Stimulated activated CD4-positive, alpha-beta T cell treated with anti-CD3 and anti-CD28 coated beads, Interleukin-4, amount 100 ng/mL, for 4 hours (primary cell): ENCODE measurements at regions not wholly inside any gene's neighbourhood (a gene's known extent, or its start where the extent isn't known, plus 50 kb on each side); places are given as distances from the start of the nearest gene placed in this dataset.
"Not testable (repeated sequence)": the region's sequence is repeated elsewhere in the genome, so short reads cannot be mapped to it uniquely, and the experiment has no call there.

ENCODE experiments used
- DNase-seq, 2 experiments: peaks; one replicate each; pipeline ENCODE4 v3.0.0-alpha.2; 2020

DNA sequence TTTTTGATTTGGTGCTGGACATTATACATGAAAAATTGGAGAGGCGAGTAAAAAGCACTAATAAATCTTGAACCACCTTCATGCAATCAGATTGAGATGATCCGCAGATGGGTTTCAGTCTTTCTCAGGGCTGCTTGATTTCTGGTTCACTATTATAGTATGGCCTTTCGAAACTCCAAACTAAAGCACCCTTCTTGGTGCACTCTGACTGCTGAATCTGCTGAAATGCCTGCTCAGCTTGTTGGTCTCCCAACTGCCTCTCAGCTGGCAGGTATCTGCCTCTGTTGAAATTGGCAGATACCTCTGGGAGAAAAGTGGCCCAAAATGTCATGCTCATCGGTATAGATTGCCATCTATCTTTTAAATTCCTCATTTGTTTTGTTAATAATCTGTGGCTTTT is 102.5 kb upstream of the WIPF3 start:
- DNase-seq: not testable (repeated sequence)

DNA sequence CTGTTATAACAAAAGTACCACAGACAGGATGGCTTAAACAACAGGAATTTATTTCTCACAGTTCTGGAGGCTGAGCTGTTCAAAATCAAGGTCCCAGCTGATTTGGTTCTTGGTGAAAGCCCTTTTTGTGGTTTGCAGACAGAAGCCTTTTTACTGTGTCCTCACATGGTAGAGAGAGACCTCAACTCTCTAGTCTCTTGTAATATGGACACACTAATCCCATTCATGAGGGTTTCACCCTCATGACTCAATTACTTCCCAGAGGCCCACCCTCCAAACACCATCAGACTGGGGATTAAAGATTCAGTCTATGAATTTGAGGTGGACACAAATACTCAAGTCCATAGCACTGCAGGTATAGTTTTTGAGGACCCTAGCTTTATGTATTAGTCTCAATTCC is 97.3 kb upstream of the WIPF3 start:
- DNase-seq: not testable (repeated sequence)

DNA sequence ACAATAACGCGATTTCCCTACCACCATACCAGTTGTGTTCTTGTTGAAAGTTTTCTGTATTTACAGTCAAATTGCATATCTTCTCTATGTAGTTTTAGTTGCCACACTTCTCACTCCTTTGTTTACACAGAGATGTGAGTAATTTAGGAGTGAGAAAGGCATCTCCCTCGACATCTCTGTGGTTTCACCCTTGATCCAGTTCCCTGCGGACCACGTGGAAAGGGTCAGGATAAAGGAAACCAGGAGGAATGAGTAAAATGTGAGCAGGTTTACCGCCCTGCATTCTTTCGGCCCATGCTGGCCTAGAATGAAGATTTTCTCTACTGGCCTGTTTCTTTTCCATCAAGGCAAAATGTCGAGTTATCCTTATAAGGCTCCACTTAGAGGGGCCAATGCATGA is 83.2 kb upstream of the WIPF3 start:
- not testable (repeated sequence) for DNase-seq

DNA sequence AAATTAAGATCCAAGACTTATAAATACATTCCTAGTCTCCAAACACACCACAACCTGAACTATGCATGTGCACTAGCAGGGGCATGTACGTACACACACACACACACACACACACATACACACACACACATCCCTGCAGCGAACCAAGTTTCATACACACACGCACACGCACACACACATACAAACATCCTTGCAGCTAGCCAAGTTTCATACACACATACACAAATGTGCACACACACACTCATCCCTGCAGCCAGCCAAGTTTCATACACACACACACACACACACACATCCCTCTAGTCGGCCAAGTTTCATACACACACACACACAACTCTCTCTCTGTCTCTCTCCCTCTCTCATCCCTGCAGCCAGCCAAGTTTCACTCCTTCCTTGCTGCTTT is 82.7 kb upstream of the WIPF3 start:
- no peak for DNase-seq

DNA sequence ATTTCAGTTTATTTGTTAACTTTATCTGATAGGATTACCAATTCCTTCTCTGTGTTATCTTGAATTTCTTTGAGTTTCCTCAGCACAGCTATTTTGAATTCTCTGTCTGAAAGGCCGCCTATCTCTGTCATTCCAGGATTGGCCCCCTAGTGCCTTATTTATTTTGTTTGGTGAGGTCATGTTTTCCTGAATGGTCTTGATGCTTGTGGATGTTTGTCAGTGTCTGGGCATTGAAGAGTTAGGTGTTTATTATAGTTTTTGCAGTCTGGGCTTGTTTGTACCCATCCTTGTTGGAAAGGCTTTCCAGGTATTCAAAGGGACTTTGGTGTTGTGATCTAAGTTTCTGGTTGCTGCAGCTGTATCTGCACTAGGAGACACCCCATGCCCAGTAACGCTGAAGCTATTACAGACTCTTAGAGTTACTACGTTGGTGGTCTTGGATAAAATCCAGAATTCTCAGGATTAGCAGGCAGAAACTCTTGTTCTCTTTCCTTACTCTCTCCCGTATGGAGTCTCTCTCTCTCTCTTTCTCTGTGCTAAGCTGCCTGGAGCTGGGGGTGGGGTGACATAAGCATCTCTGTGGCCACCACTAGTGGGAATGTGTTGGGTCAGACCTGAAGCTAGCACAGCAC is 76.7 kb upstream of the WIPF3 start:
- DNase-seq: not testable (repeated sequence)

DNA sequence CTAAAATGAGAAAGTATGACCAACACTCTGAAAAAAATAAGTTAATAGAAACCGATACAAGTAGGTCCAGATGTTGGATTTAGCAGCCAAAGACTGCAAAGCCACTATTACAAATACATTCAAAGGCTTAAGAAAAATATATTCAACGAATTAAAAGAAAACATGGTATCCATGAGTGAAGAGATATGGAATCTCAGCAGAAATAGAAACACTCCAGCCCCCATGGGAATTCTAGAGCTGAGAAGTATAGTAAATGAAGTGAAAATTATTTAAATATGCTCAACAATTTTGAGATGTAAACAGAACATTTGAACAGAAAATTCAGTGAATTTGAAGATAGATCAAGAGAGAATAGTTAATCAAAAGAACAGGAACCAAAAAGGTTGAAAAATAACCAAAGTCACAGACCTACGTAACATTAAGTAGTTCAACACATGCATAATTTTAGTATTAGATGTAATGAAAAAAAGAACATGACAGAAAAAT is 72.0 kb upstream of the WIPF3 start:
- no peak for DNase-seq

DNA sequence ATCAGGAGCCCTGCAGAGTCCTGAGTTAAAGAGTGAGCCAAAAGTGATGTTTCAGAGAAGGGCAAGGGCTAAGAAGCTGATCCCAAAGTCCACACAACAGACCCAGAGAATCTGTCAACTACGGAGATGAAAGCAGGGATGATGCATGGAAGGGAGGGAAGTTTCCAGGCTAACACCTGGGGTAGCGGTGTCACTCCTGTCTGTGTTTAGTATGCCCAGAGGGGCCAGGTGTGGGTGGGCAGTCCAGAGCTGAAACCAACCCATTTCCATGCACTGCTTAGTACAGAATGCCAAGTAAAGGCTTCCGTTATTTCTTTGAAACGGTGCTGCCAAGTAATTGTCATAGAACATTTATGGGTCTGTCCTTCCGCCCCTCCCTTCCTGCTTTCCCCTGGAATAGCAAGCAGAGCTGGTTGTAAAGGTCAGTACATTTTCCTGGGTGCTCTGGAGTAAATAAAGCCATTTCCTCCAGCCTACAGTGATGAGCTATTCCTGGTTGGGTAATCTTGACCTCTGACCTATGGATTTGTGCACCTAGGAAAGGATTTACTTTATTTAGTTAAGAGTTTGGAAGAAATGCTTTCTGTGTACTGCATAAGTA is 58.6 kb upstream of the WIPF3 start:
- DNase-seq: not testable (repeated sequence)

DNA sequence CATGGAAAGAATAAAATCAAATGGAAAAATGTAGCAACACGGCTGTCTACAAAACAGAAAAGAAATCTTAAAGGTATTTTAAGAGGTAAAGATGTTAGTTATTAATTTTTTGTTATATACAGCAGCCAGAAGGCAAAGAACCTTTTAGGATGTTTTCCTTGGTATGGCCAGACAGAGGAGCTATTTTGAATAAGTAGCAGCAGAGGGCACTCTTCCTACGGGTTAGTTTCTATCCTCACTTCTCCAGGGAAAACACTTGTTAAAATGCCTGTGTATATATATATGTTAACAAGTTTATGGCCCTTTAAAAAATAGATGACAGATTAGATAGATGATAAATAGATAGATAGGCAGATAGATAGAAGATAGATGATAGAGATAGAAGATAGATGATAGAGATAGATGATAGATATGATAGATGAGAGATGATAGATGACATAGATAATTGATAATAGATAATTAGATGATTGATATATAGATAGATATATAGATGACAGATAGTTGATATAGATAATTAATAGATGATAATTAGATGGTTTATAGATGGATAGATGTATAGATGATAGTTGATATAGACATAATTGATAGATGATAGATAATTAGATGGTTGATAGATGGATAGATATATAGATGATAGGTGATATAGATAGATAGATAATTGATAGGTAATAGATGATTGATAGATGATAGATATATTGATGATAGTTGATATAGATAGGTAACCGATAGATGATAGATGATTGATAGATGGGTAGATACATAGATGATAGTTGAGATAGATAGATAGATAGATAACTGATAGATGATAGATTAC is 57.8 kb upstream of the WIPF3 start:
- DNase-seq: no peak

DNA sequence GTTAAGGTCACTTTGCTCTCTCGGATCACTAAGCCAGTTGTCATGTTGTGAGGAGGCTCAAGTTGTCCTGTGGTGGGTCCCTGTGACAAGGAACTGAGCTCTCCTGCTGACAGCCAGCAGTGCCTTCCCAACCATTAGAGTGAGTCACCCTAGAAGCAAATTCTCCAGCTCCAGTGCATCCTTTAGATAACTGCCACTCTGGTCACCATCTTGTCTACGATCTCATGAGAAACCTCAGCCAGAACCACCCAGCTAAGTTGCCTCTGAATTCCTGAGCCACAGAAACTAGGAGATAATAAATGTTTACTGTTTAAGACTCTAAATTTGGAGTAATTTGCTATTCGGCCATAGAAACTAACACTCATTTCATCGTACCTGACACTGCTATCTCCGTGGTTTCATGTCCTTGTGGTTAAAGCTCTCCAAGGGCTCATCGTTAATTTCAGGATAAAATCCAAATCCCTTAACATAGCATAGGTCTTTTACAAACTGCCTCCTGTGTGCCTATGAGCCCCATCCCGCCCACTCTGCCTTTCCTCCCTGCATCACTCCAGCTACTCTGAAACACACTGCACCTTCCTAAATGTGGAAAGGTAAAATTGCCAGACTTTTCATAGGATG is 56.5 kb upstream of the WIPF3 start:
- no peak for DNase-seq

DNA sequence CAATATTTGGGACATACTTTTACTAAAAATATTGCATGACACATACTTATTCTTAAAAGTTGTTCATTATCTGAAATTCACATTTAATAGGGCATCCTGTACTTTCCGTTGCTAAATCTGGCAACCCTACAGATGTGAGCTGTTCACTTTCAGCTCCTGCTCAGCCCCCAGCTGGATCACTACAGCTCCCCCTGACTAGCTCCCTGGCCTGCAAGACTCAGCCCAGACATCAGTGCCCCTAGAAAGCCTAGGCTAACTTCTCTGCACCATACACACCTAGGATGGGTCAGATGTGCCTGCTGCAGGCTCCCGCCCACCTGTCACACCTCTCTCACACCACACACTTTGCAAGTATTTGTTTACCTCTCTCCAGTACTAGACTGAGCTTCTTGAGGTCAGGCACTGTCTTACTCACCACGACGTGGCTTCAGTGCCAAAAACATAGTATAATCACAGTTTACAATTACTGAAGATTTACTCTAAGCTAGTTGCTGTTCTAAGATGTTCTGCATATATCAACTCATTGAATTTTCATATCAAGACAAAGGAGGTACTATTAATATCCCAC is 55.9 kb upstream of the WIPF3 start:
- DNase-seq: not testable (repeated sequence)

DNA sequence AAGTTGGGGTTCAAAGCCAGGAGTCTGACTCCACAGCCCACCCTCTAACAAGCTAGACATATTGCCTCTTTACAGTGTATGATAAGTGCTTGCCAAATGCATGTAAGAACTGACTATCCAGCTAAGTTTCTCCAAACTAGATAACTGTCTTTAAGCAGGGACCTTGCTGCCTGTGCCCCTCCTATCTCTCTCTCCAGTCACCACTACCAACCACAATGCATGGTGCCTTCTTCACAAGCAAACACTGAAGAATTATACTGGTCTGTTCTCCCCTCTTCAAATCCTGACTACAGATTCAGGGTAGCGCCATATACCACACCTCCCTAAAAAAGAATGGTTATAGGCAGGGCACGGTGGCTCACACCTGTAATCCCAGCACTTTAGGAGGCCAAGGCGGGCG is 55.3 kb upstream of the WIPF3 start:
- DNase-seq: not testable (repeated sequence)

DNA sequence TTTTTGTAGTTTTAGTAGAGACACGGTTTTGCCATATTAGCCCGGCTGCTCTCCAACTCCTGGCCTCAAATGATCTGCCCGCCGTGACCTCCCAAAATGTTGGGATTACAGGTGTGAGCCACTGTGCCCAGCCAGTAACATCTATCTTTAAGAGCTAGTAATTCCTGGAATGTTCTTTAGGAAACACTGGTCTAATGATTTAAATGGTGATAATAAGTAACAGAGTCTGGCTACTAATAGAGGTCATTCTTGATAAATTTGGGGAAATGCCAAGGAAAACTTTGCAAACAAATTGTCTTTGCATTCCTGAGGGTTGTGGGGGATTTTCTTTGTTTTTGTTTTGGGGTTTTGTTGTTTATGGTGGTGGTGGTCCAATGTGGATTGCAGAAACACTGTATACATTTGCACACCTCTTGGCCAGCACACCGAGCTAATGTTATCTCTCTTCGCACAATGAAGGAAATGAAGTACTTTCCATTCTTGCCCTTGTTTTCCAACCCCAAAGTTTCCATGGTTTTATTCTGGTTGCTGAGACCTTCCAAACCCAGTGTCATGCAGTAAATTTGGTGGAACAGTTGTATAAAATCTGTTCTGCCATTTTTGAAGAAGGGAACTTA is 51.3 kb upstream of the WIPF3 start:
- no peak for DNase-seq
